GM12891 (cell line): ENCODE measurements at regions not wholly inside any gene's neighbourhood (a gene's known extent, or its start where the extent isn't known, plus 50 kb on each side); places are given as distances from the start of the nearest gene placed in this dataset.

Source experiments
- PAX5 ChIP-seq: IDR thresholded peaks from 2 replicates; pipeline ENCODE4 v1.6.1; 2011; ENCODE audit warnings: low read length, moderate library complexity, mild to moderate bottlenecking; ENCODE audit not compliant: insufficient read depth, severe bottlenecking
- POLR2A ChIP-seq: IDR thresholded peaks from 2 replicates; pipeline ENCODE4 v1.6.1; 2011; ENCODE audit warnings: low read depth, low read length, control low read depth
- POLR2AphosphoS5 ChIP-seq: IDR thresholded peaks from 2 replicates; pipeline ENCODE4 v1.6.1; 2011; ENCODE audit warnings: low read depth, low read length, control low read depth
- POU2F2 ChIP-seq: IDR thresholded peaks from 2 replicates; pipeline ENCODE4 v1.6.1; 2011; ENCODE audit warnings: low read depth, mild to moderate bottlenecking, control low read depth, low read length, moderate library complexity
- SPI1 ChIP-seq: IDR thresholded peaks from 2 replicates; pipeline ENCODE4 v1.6.1; 2011; ENCODE audit warnings: low read depth, low read length, control low read depth
- TAF1 ChIP-seq: IDR thresholded peaks from 2 replicates; pipeline ENCODE4 v1.6.1; 2011; ENCODE audit warnings: low read depth, low read length, control low read depth

DNA sequence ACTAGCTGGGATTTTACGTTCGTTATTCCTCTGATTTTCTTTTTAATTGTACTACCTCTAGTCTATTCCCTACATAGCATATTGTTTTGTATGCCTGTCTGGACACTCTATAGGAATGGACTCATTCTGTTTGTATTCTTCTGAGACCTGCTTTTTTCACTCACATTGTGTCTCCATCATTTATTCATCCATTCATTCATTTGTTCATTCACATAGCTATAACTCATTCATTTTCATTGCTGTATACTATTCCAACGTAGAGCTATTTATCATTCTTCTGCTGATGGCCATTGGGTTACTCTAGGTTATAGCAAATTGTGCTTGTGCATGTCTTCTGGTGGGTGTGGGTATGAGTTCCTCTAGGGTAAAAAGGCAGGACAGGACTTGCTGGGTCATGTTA, 74.0 kb upstream of the SLC6A6 start:
- TF ChIP-seq POLR2A: no peak
- TF ChIP-seq POLR2AphosphoS5: no peak
- TF ChIP-seq TAF1: no peak
- no peak for TF ChIP-seq POU2F2
- no peak for TF ChIP-seq PAX5
- TF ChIP-seq SPI1: no peak
